Stimulated activated CD8-positive, alpha-beta memory T cell treated with anti-CD3 and anti-CD28 coated beads, Interleukin-4, amount 100 ng/mL, for 48 hours (primary cell): ENCODE measurements at regions not wholly inside any gene's neighbourhood (a gene's known extent, or its start where the extent isn't known, plus 50 kb on each side); places are given as distances from the start of the nearest gene placed in this dataset.
"Not testable (repeated sequence)": the region's sequence is repeated elsewhere in the genome, so short reads cannot be mapped to it uniquely, and the experiment has no call there.

ENCODE experiments used
- DNase-seq: peaks from one replicate; pipeline ENCODE4 v3.0.0-alpha.2; 2020

DNA sequence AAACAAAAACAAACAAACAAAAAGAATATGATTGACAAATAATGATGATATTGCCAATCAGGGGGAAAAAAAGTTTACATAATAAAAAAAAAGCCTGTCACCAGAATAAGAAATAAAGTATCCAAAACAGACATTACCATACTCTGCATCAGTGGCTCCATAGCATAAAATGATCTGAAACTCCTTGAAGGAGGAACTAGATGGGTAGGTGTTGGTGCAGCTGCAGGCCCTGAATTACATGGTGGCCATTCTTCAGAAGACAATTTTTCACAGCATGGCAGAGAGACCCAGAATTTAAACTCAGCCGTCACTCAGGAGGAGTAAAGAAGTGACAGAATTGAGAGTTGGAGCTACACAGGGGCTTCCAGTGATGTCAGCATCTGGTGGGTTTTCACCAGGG lies 60.2 kb downstream of the GLUL start:
- DNase-seq, result no peak

DNA sequence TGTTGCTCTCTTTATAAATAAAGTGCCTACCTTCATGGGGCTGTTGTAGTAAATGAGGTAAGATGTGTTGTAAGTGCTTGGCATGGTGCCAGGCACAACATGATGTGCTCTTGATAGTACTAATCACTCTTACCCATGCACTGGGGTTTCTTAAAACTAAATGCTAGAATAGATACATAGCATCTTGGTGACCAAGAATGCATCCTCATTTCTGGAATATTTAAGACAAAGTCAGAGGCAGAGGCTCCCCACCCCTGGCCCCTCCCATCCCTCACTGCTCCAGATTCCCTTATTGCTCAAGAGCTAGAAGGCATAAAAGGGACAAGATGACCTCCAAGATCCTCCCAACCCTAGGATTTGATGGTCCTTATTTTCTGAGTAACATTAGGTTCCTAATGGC lies 61.3 kb downstream of the GLUL start:
- no peak for DNase-seq

DNA sequence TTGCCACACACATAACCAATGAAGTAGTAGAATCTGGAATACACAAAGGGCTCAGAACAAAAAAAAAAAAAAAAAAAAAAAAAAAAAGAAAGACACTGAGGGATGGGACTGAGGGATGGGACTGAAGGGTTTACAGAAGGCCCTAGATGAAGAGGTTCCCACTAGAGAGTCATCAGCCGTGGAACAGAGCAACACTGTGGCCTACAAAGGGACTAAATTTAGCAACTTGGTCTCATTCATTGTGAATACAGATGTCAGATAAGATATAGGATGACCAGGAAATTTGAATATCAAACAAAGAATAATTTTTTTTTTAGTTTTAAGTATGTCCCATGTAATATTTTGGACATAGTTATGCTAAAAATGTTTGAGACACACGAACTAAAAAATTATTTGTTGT lies 62.1 kb downstream of the GLUL start:
- DNase-seq, result no peak

DNA sequence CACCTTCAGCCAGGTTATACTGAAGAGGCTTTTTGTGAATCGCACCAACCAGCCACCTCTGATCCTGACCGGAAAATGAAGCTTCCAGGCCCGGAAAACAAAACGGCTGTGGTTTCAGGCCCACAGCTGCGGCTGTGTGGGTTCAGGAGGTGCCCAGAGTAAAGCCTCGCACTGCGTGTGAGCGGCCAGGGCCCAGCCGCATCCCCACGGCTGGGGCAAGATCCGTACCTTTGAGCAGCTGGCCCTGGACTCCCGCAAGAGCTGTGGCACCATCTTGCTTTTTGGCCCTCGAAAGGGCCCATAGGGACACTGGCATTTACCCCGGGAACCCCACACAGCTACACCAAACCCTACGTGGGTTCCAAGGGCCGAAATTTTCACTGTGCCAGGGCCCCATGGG lies 63.0 kb downstream of the GLUL start:
- no peak for DNase-seq

DNA sequence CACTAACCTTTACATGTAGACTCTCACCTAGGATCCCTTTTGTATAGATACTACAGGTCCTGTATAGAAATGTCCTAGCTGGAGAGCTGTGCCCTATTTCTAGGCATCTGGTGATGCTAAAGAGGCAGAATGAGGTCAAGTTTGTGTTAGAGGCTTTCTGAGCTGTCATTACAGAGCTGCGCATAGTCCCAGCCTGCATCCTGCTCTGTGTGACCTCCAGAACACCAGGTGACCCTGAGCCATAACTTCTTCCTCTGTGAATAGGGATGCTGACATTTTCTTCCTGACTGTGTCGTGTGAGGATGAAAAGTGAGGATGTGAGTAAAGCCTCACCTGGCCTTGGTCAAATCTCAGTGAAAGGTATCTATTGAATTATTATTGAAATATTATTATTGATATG lies 66.3 kb downstream of the GLUL start:
- no peak for DNase-seq

DNA sequence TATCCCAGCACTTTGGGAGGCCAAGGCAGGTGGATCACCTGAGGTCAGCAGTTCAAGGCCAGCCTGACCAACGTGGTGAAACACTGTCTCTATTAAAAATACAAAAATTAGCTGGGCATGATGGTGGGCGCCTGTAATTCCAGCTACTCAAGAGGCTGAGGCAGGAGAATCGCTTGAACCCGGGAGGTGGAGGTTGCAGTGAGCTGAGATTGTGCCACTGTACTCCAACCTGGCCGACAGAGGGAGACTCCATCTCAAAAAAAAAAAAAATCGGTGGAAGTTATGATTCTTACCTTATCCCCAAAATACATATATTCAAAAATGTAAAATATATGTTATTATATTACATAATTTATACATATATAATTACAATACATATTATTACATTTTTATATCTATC lies 70.1 kb downstream of the GLUL start:
- not testable (repeated sequence) for DNase-seq

DNA sequence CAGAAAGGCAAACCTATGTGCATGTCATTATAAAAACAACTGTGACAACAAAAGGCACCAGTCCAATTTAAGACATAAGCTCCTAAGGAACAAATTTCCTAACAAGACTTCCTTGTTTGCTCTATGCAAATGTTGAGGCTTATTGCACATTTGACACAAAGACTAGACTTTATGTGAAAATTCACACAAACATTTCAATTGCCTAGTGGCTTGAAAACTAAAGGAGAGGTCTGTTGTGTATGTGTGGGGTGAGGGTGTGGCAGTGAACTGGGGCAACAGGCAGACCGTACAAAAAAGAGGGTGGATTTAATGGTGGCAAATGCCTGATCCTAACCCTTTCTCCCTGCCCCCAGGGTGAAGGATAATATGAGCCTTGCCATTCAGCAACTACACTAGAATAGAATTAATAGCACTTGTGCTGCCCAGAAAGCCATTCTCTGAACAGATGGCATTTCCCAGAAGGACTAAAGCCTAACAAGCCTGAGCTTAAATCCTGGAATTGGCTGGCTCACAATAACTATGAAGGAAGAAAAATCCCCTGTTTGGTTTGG lies 73.9 kb downstream of the GLUL start:
- no peak for DNase-seq

DNA sequence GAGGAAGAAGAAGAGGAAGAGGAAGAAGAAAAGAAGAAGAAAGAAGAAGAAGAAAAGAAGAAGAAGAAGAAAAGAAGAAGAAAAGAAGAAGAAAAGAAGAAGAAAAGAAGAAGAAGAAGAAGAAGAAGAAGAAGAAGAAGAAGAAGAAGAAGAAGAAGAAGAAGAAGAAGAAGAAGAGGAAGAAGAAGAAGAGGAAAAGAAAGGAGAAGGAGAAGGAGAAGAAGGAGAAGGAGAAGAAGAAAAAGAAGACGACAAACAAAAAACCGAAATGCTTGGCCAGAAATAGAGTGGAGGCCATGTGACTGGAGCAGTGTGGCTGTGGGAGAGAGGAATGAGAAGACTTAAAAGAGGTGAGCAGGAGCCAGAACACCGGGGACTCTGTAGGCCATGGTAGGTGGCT lies 75.1 kb downstream of the GLUL start:
- not testable (repeated sequence) for DNase-seq

DNA sequence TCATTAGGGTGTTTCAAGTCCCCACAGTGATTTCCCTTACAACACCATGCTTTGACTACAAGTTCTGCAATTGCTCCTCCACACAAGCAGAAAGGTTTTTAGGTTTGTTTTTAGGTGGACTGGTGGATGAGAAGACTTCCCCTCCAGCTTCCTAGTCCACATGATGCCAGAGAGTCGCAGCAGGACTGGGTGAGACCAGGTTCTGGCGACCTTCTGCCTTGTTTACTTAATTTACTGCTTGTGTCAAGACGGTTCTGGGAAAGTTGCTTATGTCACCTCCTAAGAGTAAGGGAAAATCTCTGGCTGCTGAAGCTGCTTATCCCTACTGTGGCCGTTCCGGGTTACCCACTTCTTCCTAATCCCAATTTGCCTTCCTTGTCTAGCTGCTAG lies 76.4 kb downstream of the GLUL start:
- no peak for DNase-seq

DNA sequence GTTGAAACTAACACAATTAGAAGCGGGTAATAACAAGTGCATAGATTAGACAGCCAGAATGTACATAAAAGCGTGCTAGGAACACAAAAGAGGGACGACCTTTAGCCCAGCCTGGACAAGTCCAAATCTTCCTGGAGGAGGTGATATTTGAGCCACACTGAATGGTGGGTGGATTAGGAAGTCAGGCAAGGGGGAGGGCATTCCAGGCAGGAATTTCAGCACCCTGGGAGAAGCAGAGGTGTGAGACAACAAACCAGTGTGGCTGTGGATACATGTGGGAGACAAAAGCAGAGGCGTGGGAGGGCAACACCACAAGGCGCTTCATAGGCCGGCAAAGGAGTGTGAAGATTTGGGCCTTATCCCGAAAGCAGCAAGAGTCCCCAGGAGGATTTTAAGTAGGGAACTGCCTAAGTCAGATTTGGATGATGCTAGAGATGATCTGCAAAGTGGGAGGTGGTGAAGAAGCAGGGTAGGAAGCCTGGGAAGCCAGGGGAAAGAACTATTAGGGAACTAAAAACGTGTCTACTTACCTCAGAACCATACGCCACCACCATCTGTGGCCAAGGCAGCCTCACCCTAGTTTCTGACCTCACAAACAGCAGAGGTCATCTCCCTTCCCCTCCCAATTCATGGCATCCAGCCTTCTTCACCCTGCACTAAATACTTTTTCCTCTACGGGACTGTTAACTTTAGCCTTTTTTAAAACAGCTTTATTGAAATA lies 81.8 kb downstream of the GLUL start:
- no peak for DNase-seq

DNA sequence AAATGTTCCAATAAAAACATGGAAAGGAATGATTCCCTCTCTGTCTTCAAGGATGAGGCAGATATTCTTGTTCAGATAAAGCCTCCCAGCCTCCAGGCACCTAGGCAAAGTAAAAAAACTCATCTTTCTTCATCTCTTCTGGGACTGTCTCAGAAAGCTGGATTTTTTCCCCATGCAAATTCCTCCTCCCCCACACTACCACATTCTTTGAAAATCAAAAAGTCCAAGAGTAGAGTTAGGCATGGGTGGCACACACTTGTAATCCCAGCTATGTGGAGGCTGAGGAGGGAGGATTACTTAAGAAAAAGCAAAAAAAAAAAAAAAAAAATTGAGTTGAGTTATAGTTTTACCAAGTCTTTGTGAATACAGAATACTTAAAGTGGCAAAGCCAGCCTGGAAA lies 82.8 kb downstream of the GLUL start:
- DNase-seq, result no peak

DNA sequence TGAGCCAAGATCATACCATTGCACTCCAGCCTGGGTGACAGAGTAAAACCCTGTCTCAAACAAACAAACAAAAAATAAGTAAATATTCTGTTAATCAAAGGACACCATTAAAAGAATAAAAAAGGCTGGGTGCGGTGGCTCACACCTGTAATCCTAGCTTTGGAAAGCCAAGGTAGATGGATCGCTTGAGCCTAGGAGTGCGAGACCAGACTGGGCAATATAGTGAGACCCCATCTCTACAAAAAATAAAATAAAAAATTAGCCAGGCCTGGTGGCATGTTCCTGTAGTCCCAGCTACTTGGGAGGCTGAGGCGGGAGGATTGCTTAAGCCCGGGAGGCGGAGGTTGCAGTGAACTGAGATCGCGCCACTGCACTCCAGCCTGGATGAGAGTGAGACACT lies 84.1 kb downstream of the GLUL start:
- not testable (repeated sequence) for DNase-seq

DNA sequence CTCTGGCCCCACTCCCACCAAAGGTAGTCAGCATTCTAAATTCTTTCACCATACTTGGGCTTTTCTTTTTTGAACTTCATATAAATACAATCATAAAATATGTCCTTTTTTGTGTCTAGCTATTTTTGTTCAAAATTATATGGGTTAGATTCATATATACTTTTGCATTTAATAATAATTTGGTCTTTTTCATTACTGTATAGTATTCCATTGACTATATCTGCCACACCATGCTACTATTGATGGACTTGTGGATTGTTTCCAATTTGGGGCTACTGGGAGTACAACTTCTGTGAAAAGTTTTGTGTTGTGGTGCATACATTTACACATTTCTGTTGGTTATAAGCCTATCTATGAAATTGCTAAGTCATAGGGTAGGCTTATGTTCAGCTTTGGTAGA lies 85.7 kb downstream of the GLUL start:
- no peak for DNase-seq

DNA sequence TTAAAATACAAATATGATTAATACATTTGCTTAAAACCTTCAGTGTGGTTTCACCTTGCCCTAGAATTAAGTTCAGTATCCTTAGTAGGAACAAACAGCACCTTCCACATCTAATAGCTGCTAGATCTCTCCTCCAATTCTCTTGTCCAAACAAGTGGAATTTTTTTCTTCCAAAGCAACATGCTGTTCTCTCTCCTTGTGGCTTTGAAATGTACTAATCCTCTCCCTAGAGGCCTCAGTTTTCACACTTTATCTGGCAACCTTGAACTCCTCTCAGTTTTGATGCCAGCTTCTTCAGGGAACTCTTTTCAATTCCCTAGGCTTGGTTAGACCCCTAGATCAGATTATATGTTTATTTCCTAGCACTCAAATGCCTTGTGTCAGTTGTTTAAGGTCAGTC lies 87.0 kb downstream of the GLUL start:
- no peak for DNase-seq

DNA sequence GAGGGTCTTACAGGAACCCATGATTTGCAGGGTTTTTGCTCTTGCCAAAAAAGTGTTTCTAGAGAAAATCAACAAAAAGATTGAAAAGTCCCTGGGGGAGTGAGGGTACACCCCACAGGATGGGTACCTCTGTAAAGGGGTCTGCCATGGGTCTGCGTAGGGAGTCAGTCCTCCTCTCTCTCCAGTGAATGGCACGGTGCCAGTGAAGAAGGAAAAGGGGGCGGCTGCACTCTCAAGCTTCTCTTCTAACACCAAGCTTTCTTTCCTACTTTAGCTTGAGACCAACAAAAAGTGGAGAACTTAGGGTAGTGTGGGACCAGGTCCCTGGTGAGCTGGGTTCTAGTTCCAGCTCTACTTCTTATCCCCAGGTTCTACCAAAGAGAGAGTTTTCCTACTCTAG lies 87.4 kb downstream of the GLUL start:
- no peak for DNase-seq

DNA sequence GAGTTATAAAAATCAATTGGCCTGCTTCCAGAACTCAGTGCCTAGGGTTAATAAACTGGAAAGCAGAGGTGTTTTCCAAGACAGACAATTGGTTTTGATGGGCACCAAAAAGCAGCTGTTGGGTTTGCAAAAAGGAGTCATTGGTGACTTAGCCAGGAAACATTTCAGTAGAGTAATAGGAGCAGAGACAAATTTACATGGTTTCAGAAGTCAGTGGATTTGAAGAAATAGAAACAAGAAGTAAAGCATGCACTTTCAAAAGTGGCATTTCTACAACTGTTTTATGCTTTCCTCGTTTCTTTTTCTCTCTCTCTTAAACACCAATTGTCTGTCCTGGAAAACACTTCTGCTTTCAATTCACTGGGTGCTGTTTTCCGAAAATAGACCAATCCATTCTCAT lies 87.8 kb downstream of the GLUL start:
- DNase-seq, result no peak

DNA sequence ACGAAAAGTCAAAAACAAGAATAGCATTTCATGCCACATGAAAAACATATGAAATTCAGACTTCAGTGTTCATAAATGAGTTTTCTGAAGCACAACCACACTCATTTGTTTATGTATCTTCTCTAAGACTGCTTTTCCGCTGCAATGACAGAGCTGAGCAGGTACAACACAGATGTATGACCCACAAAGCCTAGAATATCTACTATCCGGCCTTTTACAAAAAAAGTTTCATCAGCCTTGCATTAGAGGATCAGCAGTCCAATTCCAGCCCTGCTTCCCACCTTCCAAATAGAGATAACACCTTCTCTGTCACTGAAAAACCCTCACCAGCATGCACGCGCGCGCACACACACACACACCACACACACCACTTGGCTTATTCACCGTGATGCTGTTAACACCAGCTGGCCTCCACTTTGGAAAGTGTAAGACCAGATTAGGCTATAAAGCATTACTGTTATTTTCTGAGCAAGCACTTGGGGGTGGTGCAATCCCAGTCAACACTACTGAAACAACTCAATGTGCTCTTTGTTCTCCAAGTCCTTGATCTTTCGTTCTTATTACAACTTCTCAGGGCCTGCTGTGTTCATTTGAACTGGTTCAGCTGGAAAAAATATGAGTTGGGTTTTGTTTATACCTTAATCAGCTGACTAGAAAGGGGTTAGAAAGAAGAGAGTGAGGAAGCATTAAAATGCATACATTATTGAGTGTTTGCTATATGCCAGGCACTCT lies 90.0 kb downstream of the GLUL start:
- peak; percentile 32 for DNase-seq

DNA sequence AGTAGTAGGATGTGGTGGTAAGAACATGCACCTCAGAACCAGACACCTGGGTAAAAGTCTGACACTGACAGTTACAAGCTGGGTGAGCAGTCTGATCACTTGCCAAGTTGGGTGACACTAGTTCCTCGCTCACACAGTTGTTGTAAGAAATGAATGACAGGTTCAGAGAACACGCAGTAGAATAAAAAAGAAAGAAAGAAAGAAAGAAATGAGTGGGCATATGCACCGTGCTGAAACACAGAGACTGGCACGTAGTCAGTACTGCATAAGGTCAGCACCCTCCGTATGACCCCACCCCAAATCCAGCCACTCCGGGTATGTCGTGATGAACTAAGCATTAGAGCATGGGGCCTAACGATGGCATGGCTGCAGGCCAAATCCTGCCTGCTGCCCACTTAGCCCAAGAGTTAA lies 90.6 kb downstream of the GLUL start:
- DNase-seq, result no peak

DNA sequence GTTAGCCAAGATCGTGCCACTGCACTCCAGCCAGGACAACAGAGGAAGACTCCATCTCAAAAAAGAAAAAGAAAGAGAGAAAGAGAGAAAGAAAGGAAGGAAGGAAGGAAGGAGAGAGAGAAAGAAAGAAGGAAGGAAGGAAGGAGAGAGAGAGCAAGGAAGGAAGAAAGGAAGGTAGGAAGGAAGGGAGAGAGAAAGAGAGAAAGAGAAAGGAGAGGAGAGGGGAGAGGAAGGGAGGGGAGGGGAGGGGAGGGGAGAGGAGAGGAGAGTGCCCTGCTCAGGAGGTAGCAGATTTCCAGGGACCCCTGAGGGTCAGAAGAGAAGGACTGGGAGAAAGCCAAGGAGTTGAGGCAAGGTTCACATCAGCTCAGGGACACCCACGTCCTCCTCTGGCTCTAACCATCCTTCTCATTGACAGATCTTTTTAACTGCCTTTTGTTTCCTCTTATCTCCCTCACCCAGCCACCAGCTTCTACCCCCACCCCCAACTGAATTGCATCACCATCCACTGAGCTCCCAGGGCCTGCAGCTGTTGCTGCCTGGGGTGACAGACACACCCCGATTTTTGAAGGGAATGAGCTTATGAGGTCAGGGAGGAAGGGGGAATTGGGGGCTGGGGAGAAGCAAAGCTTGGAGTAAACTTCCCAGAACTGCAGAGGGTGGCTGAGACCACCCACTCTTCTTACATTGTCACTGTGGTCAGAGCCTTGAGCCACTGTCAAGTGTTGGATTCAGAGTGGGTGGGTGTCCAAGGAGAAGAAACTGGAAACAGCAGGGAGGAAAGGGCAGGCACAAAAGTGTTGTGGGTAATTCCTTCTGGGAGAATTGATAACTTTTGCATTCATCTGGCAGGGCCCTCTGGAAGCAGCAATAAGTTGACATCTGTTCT lies 91.6 kb downstream of the GLUL start:
- peak; percentile 26 for DNase-seq

DNA sequence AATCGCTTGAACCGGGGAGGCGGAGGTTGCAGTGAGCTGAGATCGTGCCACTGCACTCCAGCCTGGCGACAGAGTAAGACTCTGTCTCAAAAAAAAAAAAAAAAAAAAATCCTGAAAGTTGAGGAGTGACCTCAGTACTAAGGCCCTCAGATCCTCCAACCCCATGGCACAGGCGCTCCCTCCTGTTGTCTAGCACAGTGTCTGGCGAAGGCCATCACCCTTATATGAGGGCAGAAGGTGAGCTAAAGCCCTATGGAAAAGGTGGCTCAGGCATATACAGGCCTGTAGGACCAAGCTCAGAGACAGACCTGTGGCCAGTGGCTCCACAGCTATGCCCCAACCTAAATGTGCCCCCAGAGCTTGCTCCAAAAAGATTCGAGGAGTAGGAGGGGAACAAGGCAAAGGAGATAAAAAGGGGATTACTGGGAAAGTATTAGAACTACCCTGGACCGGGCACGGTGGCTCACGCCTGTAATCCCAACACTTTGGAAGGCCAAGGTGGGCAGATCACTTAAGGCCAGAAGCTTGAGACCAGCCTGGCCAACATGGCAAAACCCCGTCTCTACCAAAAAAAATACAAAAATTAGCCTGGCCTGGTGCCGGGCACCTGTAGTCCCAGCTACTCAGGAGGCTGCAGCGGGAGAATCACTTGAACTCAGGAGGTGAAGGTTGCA lies 92.4 kb downstream of the GLUL start:
- DNase-seq, result not testable (repeated sequence)

DNA sequence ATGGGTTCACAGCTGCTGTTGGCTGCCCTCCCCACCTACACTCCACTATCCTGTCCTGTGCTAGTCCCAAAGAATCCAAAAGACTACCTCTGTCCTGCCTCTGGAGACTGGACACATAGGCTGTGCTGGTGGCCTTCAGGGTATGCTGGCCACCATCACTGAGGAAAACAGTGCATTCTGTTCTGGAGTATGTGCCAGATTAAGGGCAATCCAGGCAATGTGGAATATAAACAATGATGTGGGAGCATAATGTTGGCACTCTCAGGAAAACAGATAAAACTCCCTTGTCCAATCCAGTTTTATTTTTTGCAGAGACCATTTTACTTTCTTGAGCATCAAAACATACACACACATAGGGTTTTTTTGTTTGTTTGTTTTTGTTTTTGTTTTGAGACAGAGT lies 94.3 kb downstream of the GLUL start:
- no peak for DNase-seq

DNA sequence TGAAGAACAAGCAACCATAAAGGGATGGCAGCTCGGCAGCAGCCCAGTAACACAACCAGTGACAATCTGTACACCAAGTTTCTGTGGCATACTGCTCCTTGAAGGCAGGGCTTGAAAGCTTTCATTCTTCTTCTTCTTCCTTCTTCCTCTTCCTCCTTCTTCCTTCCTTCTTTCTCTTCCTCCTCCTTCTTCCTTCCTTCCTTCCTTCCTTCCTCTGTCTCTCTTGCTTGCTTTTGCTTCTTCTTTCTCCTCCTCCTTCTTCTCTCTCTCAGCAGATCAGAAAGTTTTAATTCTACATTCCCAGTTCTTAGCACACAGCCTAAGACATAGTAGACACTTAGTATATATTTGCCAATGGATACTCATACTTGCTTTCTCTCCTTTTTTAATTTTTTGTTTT lies 95.9 kb downstream of the GLUL start:
- no peak for DNase-seq

DNA sequence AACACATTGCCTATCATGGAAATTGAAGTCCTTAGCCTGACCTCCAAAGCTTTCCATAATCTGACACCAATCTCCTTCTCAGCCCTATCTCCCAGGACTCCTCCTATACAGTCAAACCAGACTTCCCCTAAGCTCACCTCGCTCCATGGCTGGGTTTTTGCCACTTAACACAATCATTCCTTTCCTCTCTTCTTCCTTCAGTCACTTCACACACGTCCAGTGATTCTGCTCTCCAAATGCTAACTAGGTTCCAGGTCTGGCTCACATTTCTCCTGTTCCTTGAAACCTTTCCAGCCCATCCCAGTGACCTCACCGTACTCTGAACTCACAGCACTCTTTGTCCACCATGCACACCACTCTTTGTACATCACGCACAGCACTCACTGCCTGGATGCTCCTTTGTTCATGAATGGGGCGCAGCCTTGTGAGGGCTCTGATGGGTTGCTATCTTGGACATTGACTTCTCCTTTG lies 98.4 kb downstream of the GLUL start:
- DNase-seq, result no peak
